Transverse colon (tissue), 4 donors: ENCODE measurements at regions not wholly inside any gene's neighbourhood (a gene's known extent, or its start where the extent isn't known, plus 50 kb on each side); places are given as distances from the start of the nearest gene placed in this dataset.

Source experiments
- DNase-seq: peaks from one replicate; pipeline ENCODE4 v3.0.0-alpha.2; 2019
- H3K27ac ChIP-seq, 4 donors: fragments of 200-600 bp; sonication (generic); 2 replicates each; pipeline ENCODE4 v1.5.1; 2016 to 2018; ENCODE audit warnings: inconsistent platforms in 4 of 4
- H3K27me3 ChIP-seq: fragments of 200-600 bp; sonication (generic); 2 replicates; pipeline ENCODE4 v1.5.1; 2017; ENCODE audit warnings: inconsistent platforms
- H3K36me3 ChIP-seq, 4 donors: fragments of 200-600 bp; sonication (generic); 2 replicates each; pipeline ENCODE4 v1.5.1; 2017 to 2019; ENCODE audit warnings: inconsistent platforms in 4 of 4
- H3K4me1 ChIP-seq, 4 donors: fragments of 200-600 bp; sonication (generic); 2 replicates each; pipeline ENCODE4 v1.5.1; 2017 to 2020; ENCODE audit warnings: inconsistent platforms in 4 of 4
- H3K4me3 ChIP-seq, 4 donors: fragments of 200-600 bp; sonication (generic); 1 replicate in 1 of 4; 2 replicates in 3 of 4; pipeline versions ENCODE4 v1.5.1 to v1.6.1; 2017 to 2019; ENCODE audit warnings: inconsistent platforms in 4 of 4
- H3K9me3 ChIP-seq, 2 donors: fragments of 200-600 bp; sonication (generic); 2 replicates each; pipeline ENCODE4 v1.5.1; 2017 to 2019; ENCODE audit warnings: inconsistent platforms in 2 of 2
- EP300 ChIP-seq: sonication (generic); formaldehyde crosslinking; IDR thresholded peaks from one replicate; pipeline ENCODE4 v1.6.1; 2017; ENCODE audit warnings: antibody characterized with exemption, low read depth
- POLR2A ChIP-seq: fragments of 450-650 bp; IDR thresholded peaks from one replicate; pipeline ENCODE4 v1.6.1; 2016; ENCODE audit warnings: antibody characterized with exemption, mild to moderate bottlenecking, moderate library complexity
- POLR2AphosphoS5 ChIP-seq, 3 donors: sonication (generic); formaldehyde crosslinking; IDR thresholded peaks; one replicate each; pipeline ENCODE4 v1.6.1; 2016; ENCODE audit warnings: antibody characterized with exemption in 3 of 3
- WGBS, 2 donors: methylation state at CpG; one replicate each; pipeline ENCODE4 v1.1.5; 2018; ENCODE audit warnings: low coverage in 1 of 2; 5-methylcytosine and 5-hydroxymethylcytosine counted together
- in situ Hi-C, 4 donors: fragments of 200-750 bp; cut with MboI; loops; one replicate each; pipeline versions ENCODE4 v1.15.0 to v1.15.1; 2017; ENCODE audit warnings: low sequenced_read_pairs in 3 of 4, low pct_ligation_motif_present in 1 of 4, low pct_unique_long_range_greater_than_20kb in 1 of 4
- intact Hi-C: fragments of 100-400 bp; cut with DNase I; formaldehyde crosslinking; loops from one replicate; pipeline ENCODE4 v1.15.1; 2023; ENCODE audit warnings: low total_unique reads
- TF ChIP-seq, protein P1 (sequence below), 5 experiments: fragments of 200-600 bp in 3 of 5; fragments of 450-650 bp in 2 of 5; sonication (generic) in 3 of 5; IDR thresholded peaks; 1 replicate in 2 of 5; 2 replicates in 3 of 5; pipeline ENCODE4 v1.5.1; 2016 to 2017; ENCODE audit warnings: antibody characterized with exemption in 5 of 5, inconsistent platforms in 3 of 5, mild to moderate bottlenecking in 2 of 5, moderate library complexity in 1 of 5

DNA sequence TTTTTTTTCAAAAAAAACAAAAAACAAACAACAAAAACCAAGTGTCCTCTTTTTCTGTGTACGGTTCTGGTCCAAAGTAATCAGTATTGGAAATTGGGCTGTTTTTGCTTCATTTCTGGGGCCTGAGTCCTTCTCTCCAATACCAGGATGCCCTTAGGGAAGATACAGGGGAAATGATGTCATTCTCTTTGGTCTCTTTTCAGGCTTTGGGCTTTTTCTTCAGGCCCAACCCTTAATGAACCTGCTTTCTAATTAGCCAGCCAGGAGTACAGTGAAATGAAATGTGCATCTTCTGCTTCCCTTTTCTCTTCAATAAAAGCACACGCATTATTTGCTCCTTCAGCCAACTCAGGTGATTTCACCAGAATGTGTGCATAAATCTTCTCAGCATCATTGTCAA lies 52.6 kb upstream of the RBPJ start:
- TF ChIP-seq POLR2AphosphoS5 (IDR thresholded peaks at IDR 0.05): no peak
- no peak for TF ChIP-seq POLR2A
- TF ChIP-seq EP300: no peak
- TF ChIP-seq, protein P1, sequence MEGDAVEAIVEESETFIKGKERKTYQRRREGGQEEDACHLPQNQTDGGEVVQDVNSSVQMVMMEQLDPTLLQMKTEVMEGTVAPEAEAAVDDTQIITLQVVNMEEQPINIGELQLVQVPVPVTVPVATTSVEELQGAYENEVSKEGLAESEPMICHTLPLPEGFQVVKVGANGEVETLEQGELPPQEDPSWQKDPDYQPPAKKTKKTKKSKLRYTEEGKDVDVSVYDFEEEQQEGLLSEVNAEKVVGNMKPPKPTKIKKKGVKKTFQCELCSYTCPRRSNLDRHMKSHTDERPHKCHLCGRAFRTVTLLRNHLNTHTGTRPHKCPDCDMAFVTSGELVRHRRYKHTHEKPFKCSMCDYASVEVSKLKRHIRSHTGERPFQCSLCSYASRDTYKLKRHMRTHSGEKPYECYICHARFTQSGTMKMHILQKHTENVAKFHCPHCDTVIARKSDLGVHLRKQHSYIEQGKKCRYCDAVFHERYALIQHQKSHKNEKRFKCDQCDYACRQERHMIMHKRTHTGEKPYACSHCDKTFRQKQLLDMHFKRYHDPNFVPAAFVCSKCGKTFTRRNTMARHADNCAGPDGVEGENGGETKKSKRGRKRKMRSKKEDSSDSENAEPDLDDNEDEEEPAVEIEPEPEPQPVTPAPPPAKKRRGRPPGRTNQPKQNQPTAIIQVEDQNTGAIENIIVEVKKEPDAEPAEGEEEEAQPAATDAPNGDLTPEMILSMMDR (IDR thresholded peaks at IDR 0.05): no peak
- no peak overlapping the region for H3K4me3 ChIP-seq
- intact Hi-C loops: no loop called here
- WGBS, 2 donors: 83 to 85% methylated on average over 2 of the region's 2 CpGs
- H3K4me1 ChIP-seq: peaks cover 0 to 22% (median 5%) of the 10 kb centered on the region in 4 donors
- no peak overlapping the region for H3K27ac ChIP-seq
- no peaks in the 10 kb centered on the region for H3K36me3 ChIP-seq
- DNase-seq: no peak
- no peaks in the 10 kb centered on the region for H3K27me3 ChIP-seq
- in situ Hi-C loops: no loop called here
- no peaks in the 10 kb centered on the region for H3K9me3 ChIP-seq

- intact Hi-C loops (no loop called here), in situ Hi-C loops (no loop called here)
- WGBS, 2 donors: 95 to 96% methylated on average over 4 of the region's 4 CpGs
- H3K27me3 ChIP-seq: no peaks in the 10 kb centered on the region
- H3K4me1 ChIP-seq: peaks cover 0 to 26% (median 5%) of the 10 kb centered on the region in 4 donors
- TF ChIP-seq POLR2A (no peak), POLR2AphosphoS5 (IDR thresholded peaks at IDR 0.05) (no peak), EP300 (no peak)
- no peaks in the 10 kb centered on the region for H3K9me3 ChIP-seq
- no peak for DNase-seq
- no peaks in the 10 kb centered on the region for H3K36me3 ChIP-seq
- no peak overlapping the region for H3K27ac ChIP-seq
- H3K4me3 ChIP-seq: no peak overlapping the region
Measured at GRCh38 chr4:26269038-26269437, 51.8 kb upstream of the RBPJ start.
